ENCODE measurements at regions not wholly inside any gene's neighbourhood (a gene's known extent, or its start where the extent isn't known, plus 50 kb on each side); places are given as distances from the start of the nearest gene placed in this dataset.

DNA sequence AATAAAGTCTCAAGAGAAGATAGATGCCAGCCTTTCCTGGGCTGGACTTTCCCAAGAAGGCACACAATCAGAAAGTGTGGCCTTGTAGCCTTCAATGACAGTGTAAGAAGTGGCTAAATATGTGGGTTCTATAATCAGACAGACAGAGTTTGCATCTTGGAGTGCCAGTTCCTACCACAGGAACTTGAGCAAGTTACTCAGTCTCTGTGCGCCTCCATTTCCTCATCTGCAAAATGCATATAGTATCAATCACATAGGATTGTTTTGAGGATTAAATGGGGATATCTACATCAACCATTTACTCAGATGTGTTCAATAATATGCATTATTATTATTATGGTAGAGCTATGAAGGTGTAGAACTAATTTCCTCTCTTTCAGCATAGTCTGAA, 176.8 kb upstream of the PTBP2 start:
- Histone ChIP-seq H3K4me1 (peaks cover 0 to 7% (median 4%) of the 10 kb centered on the region in 4 donors), H3K4me3 (no peak overlapping the region), H3K27me3 (no peaks in the 10 kb centered on the region), H3K9me3 (no peaks in the 10 kb centered on the region), H3K27ac (no peak overlapping the region), H3K36me3 (no peaks in the 10 kb centered on the region)
- intact Hi-C loops (cut with DNase I), result no loop called here
- no peak for TF ChIP-seq POLR2A (IDR thresholded peaks at IDR 0.05)
- no peak for TF ChIP-seq EP300 (IDR thresholded peaks at IDR 0.05)
- TF ChIP-seq CTCF (IDR thresholded peaks at IDR 0.05), result no peak
- TF ChIP-seq POLR2AphosphoS5 (IDR thresholded peaks at IDR 0.05), result no peak
- DNase-seq, result no peak
- WGBS, 2 donors, result 95 to 96% methylated on average over 1 of the region's 1 CpG

GRCh38 chr1:96545935-96546656, 175.5 kb upstream of the PTBP2 start:
- 69 to 81% methylated on average over 4 of the region's 4 CpGs for WGBS, 2 donors
- TF ChIP-seq POLR2AphosphoS5 (IDR thresholded peaks at IDR 0.05) (no peak), CTCF (IDR thresholded peaks at IDR 0.05) (no peak)
- intact Hi-C loops (cut with DNase I), result no loop called here
- Histone ChIP-seq H3K4me3 (no peak overlapping the region), H3K36me3 (no peaks in the 10 kb centered on the region), H3K27me3 (no peaks in the 10 kb centered on the region), H3K4me1 (no peaks in the 10 kb centered on the region), H3K9me3 (no peaks in the 10 kb centered on the region), H3K27ac (no peak overlapping the region)
- no peak for DNase-seq

DNA sequence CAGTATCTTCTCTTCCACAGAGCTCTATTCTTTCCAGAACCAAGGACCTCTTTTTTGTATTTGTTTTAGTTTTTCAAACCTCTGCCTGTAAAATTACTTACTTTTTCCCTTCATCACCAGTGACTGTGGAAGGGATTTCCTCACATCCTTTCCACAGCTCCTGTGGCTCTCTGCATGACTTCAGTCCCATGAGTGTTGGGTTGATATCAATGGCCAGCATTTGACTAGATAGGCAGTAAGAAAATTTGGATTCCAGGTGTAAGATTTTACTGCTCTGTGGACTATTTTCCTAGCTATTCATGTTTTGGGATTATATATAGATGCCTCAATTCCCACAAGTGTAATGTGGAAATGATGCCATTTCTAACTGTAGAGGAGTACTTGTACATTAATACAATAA, 171.5 kb upstream of the PTBP2 start:
- intact Hi-C loops (cut with DNase I), result no loop called here
- TF ChIP-seq EP300 (IDR thresholded peaks at IDR 0.05) (no peak), POLR2A (IDR thresholded peaks at IDR 0.05) (no peak), POLR2AphosphoS5 (IDR thresholded peaks at IDR 0.05) (no peak), CTCF (IDR thresholded peaks at IDR 0.05) (no peak)
- Histone ChIP-seq H3K4me1 (no peaks in the 10 kb centered on the region), H3K9me3 (no peaks in the 10 kb centered on the region), H3K4me3 (no peak overlapping the region), H3K36me3 (no peaks in the 10 kb centered on the region), H3K27me3 (no peaks in the 10 kb centered on the region), H3K27ac (no peak overlapping the region)
- no peak for DNase-seq

GRCh38 chr1:96552451-96552850, 169.1 kb upstream of the PTBP2 start:
- no peak for DNase-seq
- no peaks in the 10 kb centered on the region for H3K27me3 ChIP-seq
- no peak overlapping the region for H3K4me3 ChIP-seq
- intact Hi-C loops (cut with DNase I), result no loop called here
- no peak overlapping the region for H3K27ac ChIP-seq
- TF ChIP-seq POLR2A (IDR thresholded peaks at IDR 0.05) (no peak), CTCF (IDR thresholded peaks at IDR 0.05) (no peak), POLR2AphosphoS5 (IDR thresholded peaks at IDR 0.05) (no peak), EP300 (IDR thresholded peaks at IDR 0.05) (no peak)
- peaks cover 0 to 2% (median 0%) of the 10 kb centered on the region in 4 donors for H3K4me1 ChIP-seq
- H3K9me3 ChIP-seq, result no peaks in the 10 kb centered on the region
- H3K36me3 ChIP-seq, result no peaks in the 10 kb centered on the region

DNA sequence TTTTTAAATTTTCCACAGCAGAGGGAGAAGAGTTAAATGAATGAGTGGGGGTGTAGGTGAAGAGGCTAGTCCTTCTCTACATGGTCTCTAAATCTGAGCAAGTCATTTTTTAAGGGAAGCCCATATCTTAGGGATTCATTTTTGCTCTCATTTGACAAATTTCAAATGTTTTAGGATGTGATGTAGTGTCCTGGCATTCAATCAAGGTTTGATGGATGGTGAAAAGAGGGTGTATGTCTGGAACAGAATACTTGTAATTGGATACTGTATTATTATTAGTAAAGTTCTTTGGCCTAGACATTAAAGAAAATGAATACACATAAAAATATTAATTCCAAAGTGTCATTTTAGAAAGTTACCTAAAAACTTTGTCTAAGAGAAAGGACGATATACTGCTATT, 167.8 kb upstream of the PTBP2 start:
- TF ChIP-seq POLR2AphosphoS5 (IDR thresholded peaks at IDR 0.05), result no peak
- TF ChIP-seq POLR2A (IDR thresholded peaks at IDR 0.05), result no peak
- intact Hi-C loops (cut with DNase I), result no loop called here
- no peak overlapping the region for H3K27ac ChIP-seq
- H3K27me3 ChIP-seq, result no peaks in the 10 kb centered on the region
- no peak overlapping the region for H3K4me3 ChIP-seq
- H3K4me1 ChIP-seq, result peaks cover 0 to 16% (median 3%) of the 10 kb centered on the region in 4 donors
- no peak for DNase-seq
- no peaks in the 10 kb centered on the region for H3K36me3 ChIP-seq
- no peaks in the 10 kb centered on the region for H3K9me3 ChIP-seq
- 91 to 94% methylated on average over 1 of the region's 1 CpG for WGBS, 2 donors

Data from sigmoid colon (tissue), 6 donors.